ENCODE measurements at regions not wholly inside any gene's neighbourhood (a gene's known extent, or its start where the extent isn't known, plus 50 kb on each side); places are given as distances from the start of the nearest gene placed in this dataset.

- DNase-seq (ENCODE audit: low read depth, low spot score) (no peak), ATAC-seq (no peak), FAIRE-seq (no peak)
- BruUV-seq (replicated peaks): no TSS peak
- intact Hi-C loops (cut with micrococcal nuclease; ENCODE audit: unreplicated experiment): no loop called here
- ChIA-PET RAD21 (ENCODE audit: unreplicated experiment) (no interaction called here), POLR2A (no interaction called here), SMC1A (ENCODE audit: uncharacterized antibody, unreplicated experiment) (no interaction called here), CTCF (no interaction called here)
- Histone ChIP-seq H3K27me3 (replicated peaks in 1 of 2; ENCODE audit: control insufficient read depth in 2 of 2, insufficient read depth in 2 of 2, low read length in 1 of 2) (no peaks in the 10 kb centered on the region), H3K27ac (ENCODE audit: control insufficient read depth, insufficient read depth) (no peak overlapping the region), H3K9me3 (replicated peaks; ENCODE audit: control insufficient read depth, insufficient read depth, low read length) (no peaks in the 10 kb centered on the region; the same call in 2 of the 3 replicates), H3K36me3 (ENCODE audit: control insufficient read depth in 2 of 2, insufficient read depth in 2 of 2, low read length in 1 of 2) (no peaks in the 10 kb centered on the region), H3K79me2 (ENCODE audit: control insufficient read depth, insufficient read depth, low read length) (no peaks in the 10 kb centered on the region), H3K4me2 (ENCODE audit: control insufficient read depth, insufficient read depth) (no peak overlapping the region), H4K20me1 (ENCODE audit: control insufficient read depth, insufficient read depth) (no peaks in the 10 kb centered on the region), H3K4me1 (ENCODE audit: control insufficient read depth, insufficient read depth, low read length) (no peaks in the 10 kb centered on the region), H3K4me3 (no peak overlapping the region), H2AFZ (ENCODE audit: control insufficient read depth, low read depth, low read length) (no peak overlapping the region), H3K9ac (ENCODE audit: control insufficient read depth, insufficient read depth, low read length) (no peak overlapping the region)
- 24% methylated on average over 5 of the region's 5 CpGs for WGBS (ENCODE audit: insufficient coverage, insufficient replicate concordance, low lambda C conversion rate, missing lambda C conversion rate)
- TF ChIP-seq PBX3 (IDR thresholded peaks at IDR 0.05; ENCODE audit: insufficient replicate concordance, low read depth, low read length): no peak
- TF ChIP-seq IKZF1 (conservative IDR thresholded peaks at IDR 0.05): no peak
- TF ChIP-seq POU2F2 (IDR thresholded peaks at IDR 0.05; ENCODE audit: borderline replicate concordance, low read depth, low read length): no peak
- no peak for TF ChIP-seq RELA (IDR thresholded peaks at IDR 0.05; ENCODE audit: borderline replicate concordance, partially characterized antibody)
- TF ChIP-seq MYC (IDR thresholded peaks at IDR 0.05; ENCODE audit: insufficient read depth, insufficient read length, insufficient replicate concordance, low read length, severe bottlenecking): no peak
- TF ChIP-seq GATAD2B (conservative IDR thresholded peaks at IDR 0.05; ENCODE audit: low read depth): no peak
- no peak for TF ChIP-seq SRF (IDR thresholded peaks at IDR 0.05; ENCODE audit: low read depth in 2 of 2, low read length in 2 of 2)
- no peak for TF ChIP-seq WRNIP1 (IDR thresholded peaks at IDR 0.05; ENCODE audit: borderline replicate concordance, low read depth, low read length)
- no peak for TF ChIP-seq MAX (IDR thresholded peaks at IDR 0.05; ENCODE audit: low read depth, low read length)
- in situ Hi-C loops (cut with MboI): no loop called here
These were observed 110.8 kb upstream of the IRX1 start for GRCh38 chr5:3484836-3485235.
